ENCODE measurements at regions not wholly inside any gene's neighbourhood (a gene's known extent, or its start where the extent isn't known, plus 50 kb on each side); places are given as distances from the start of the nearest gene placed in this dataset.
A peak's percentile ranks its signal among the peaks of the same experiment; 100 is the strongest.

- no peak overlapping the region for H3K4me3 ChIP-seq
- ATAC-seq (no peak), DNase-seq (no peak)
- peaks cover 0 to 6% (median 0%) of the 10 kb centered on the region in 12 donors for H3K9me3 ChIP-seq
- TF ChIP-seq, protein P1, sequence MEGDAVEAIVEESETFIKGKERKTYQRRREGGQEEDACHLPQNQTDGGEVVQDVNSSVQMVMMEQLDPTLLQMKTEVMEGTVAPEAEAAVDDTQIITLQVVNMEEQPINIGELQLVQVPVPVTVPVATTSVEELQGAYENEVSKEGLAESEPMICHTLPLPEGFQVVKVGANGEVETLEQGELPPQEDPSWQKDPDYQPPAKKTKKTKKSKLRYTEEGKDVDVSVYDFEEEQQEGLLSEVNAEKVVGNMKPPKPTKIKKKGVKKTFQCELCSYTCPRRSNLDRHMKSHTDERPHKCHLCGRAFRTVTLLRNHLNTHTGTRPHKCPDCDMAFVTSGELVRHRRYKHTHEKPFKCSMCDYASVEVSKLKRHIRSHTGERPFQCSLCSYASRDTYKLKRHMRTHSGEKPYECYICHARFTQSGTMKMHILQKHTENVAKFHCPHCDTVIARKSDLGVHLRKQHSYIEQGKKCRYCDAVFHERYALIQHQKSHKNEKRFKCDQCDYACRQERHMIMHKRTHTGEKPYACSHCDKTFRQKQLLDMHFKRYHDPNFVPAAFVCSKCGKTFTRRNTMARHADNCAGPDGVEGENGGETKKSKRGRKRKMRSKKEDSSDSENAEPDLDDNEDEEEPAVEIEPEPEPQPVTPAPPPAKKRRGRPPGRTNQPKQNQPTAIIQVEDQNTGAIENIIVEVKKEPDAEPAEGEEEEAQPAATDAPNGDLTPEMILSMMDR (IDR thresholded peaks at IDR 0.05): no peak
- no peak for TF ChIP-seq POLR2A (IDR thresholded peaks at IDR 0.05)
- no peaks in the 10 kb centered on the region for H3K36me3 ChIP-seq
- intact Hi-C loops (cut with DNase I): no loop called here
- no peaks in the 10 kb centered on the region for H3K4me1 ChIP-seq
- no peak overlapping the region for H3K27ac ChIP-seq
- H3K27me3 ChIP-seq: no peaks in the 10 kb centered on the region
- 33 to 65% (median 43%) methylated on average over 1 of the region's 1 CpG for WGBS, 4 donors
Measured at GRCh38 chr7:118583641-118584040, 359.1 kb downstream of the ANKRD7 start.

GRCh38 chr7:118586248-118586647, 361.7 kb downstream of the ANKRD7 start:
- WGBS, 4 donors: 40 to 54% (median 42%) methylated on average over 1 of the region's 1 CpG
- Histone ChIP-seq H3K4me1 (no peaks in the 10 kb centered on the region), H3K27ac (no peak overlapping the region), H3K4me3 (no peak overlapping the region), H3K27me3 (no peaks in the 10 kb centered on the region), H3K9me3 (peaks cover 0 to 6% (median 0%) of the 10 kb centered on the region in 12 donors), H3K36me3 (no peaks in the 10 kb centered on the region)
- intact Hi-C loops (cut with DNase I): no loop called here
- no peak for TF ChIP-seq POLR2A (IDR thresholded peaks at IDR 0.05)
- TF ChIP-seq, protein P1 (IDR thresholded peaks at IDR 0.05): no peak
- no peak for DNase-seq
- ATAC-seq: no peak

DNA sequence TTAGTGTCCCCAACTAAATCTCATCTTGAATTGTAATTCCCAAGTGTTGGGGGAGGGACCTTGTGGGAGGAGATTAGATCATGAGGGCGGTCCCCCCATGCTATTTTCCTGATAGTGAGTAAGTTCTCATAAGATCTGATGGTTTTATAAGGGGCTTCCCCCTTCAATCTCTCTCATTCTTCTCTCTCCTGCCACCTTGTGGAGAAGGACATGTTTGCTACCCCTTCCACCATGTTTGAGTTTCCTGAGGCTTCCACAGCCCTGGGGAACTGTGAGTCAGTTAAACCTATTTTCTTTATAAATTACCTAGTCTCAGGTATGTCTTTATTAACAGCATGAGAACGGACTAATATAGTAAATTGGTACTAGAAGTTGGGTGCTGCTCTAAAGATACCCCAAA, 365.6 kb downstream of the ANKRD7 start:
- no peak for TF ChIP-seq POLR2A (IDR thresholded peaks at IDR 0.05)
- TF ChIP-seq, protein P1 (IDR thresholded peaks at IDR 0.05): peak in 2 of 12 donors; percentile 20 to 32
- DNase-seq: no peak
- intact Hi-C loops (cut with DNase I): no loop called here
- 40 to 55% (median 50%) methylated on average over 2 of the region's 2 CpGs for WGBS, 4 donors
- Histone ChIP-seq H3K27ac (no peak overlapping the region), H3K36me3 (no peaks in the 10 kb centered on the region), H3K27me3 (no peaks in the 10 kb centered on the region), H3K9me3 (peaks cover 0 to 6% (median 0%) of the 10 kb centered on the region in 12 donors), H3K4me3 (no peak overlapping the region), H3K4me1 (no peaks in the 10 kb centered on the region)
- no peak for ATAC-seq

- no peak for TF ChIP-seq POLR2A (IDR thresholded peaks at IDR 0.05)
- TF ChIP-seq, protein P1 (IDR thresholded peaks at IDR 0.05): no peak
- Histone ChIP-seq H3K4me3 (no peak overlapping the region), H3K4me1 (no peaks in the 10 kb centered on the region), H3K36me3 (no peaks in the 10 kb centered on the region), H3K9me3 (peaks cover 0 to 3% (median 0%) of the 10 kb centered on the region in 12 donors), H3K27me3 (no peaks in the 10 kb centered on the region), H3K27ac (no peak overlapping the region)
- DNase-seq: no peak
- intact Hi-C loops (cut with DNase I): no loop called here
- ATAC-seq: no peak
Measured at GRCh38 chr7:118602090-118602489, 377.6 kb downstream of the ANKRD7 start.

Data from heart left ventricle (tissue), 16 donors.